Peyer's patch (tissue), 4 donors: ENCODE measurements at regions not wholly inside any gene's neighbourhood (a gene's known extent, or its start where the extent isn't known, plus 50 kb on each side); places are given as distances from the start of the nearest gene placed in this dataset.

Experiments used
- DNase-seq, 3 donors: peaks; one replicate each; pipeline ENCODE4 v3.0.0-alpha.2; 2017 to 2019
- H3K27ac ChIP-seq, 4 donors: fragments of 200-600 bp; sonication (generic); one replicate each; pipeline ENCODE4 v1.5.1; 2016 to 2019
- H3K27me3 ChIP-seq, 2 donors: fragments of 200-600 bp; sonication (generic); one replicate each; pipeline ENCODE4 v1.5.1; 2019
- H3K36me3 ChIP-seq, 3 donors: fragments of 200-600 bp; sonication (generic); one replicate each; pipeline ENCODE4 v1.5.1; 2016 to 2019
- H3K4me1 ChIP-seq, 4 donors: fragments of 200-600 bp; sonication (generic); one replicate each; pipeline ENCODE4 v1.5.1; 2016 to 2019
- H3K4me3 ChIP-seq, 4 donors: fragments of 200-600 bp; sonication (generic); 1 replicate in 3 of 4; 2 replicates in 1 of 4; pipeline ENCODE4 v1.5.1; 2016 to 2019; ENCODE audit warnings: mild to moderate bottlenecking in 1 of 4
- H3K9me3 ChIP-seq, 4 donors: fragments of 200-600 bp; sonication (generic); one replicate each; pipeline ENCODE4 v1.5.1; 2016 to 2019; ENCODE audit warnings: mild to moderate bottlenecking in 1 of 4
- CTCF ChIP-seq, 6 experiments: fragments of 450-650 bp in 4 of 6; fragments of 200-600 bp in 2 of 6; sonication (generic) in 1 of 6; IDR thresholded peaks; one replicate each; pipeline ENCODE4 v1.5.1; 2017 to 2019; ENCODE audit warnings: antibody characterized with exemption in 6 of 6, mild to moderate bottlenecking in 3 of 6, moderate library complexity in 1 of 6
- POLR2A ChIP-seq, 2 donors: fragments of 450-650 bp; IDR thresholded peaks; one replicate each; pipeline ENCODE4 v1.5.1; 2017; ENCODE audit warnings: antibody characterized with exemption in 2 of 2, mild to moderate bottlenecking in 2 of 2, moderate library complexity in 2 of 2

DNA sequence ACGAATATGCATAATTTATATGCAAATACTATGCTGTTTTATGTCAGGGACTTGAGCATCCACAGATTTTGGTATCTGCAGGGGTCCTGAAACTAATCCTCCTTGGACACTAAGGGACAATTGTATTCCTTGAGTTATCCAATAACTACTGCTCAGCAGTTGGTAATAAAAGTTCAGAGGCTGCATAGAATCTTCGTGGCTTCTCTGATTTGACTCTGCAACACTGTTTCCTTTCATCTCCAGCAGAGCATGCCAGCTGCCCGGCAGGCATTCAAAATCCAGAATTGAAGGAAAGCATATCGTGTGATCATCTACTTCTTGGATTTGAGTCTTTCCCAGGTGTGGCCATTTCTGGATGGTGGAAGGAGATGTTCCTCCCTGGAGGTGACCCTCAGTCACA, 64.5 kb upstream of the MRI1 start:
- H3K27me3 ChIP-seq: no peaks in the 10 kb centered on the region

GRCh38 chr19:13696839-13697238, 67.5 kb upstream of the MRI1 start:
- Histone ChIP-seq H3K27ac (no peak overlapping the region), H3K4me3 (no peak overlapping the region), H3K36me3 (no peaks in the 10 kb centered on the region), H3K4me1 (no peaks in the 10 kb centered on the region), H3K9me3 (no peaks in the 10 kb centered on the region), H3K27me3 (no peaks in the 10 kb centered on the region)
- TF ChIP-seq CTCF (IDR thresholded peaks at IDR 0.05) (no peak), POLR2A (IDR thresholded peaks at IDR 0.05) (no peak)
- DNase-seq: no peak

More for the DNA sequence above, 64.5 kb upstream of the MRI1 start:
- no peaks in the 10 kb centered on the region for H3K4me1 ChIP-seq
- no peak overlapping the region for H3K4me3 ChIP-seq
- DNase-seq: no peak
- H3K9me3 ChIP-seq: no peaks in the 10 kb centered on the region
- no peaks in the 10 kb centered on the region for H3K36me3 ChIP-seq
- no peak overlapping the region for H3K27ac ChIP-seq
- TF ChIP-seq POLR2A (IDR thresholded peaks at IDR 0.05): no peak
- no peak for TF ChIP-seq CTCF (IDR thresholded peaks at IDR 0.05)

GRCh38 chr19:13693889-13694288, 70.4 kb upstream of the MRI1 start:
- Histone ChIP-seq H3K27me3 (no peaks in the 10 kb centered on the region), H3K9me3 (no peaks in the 10 kb centered on the region), H3K4me3 (no peak overlapping the region), H3K27ac (no peak overlapping the region), H3K36me3 (no peaks in the 10 kb centered on the region), H3K4me1 (no peaks in the 10 kb centered on the region)
- DNase-seq: no peak
- TF ChIP-seq POLR2A (IDR thresholded peaks at IDR 0.05) (no peak), CTCF (IDR thresholded peaks at IDR 0.05) (no peak)

- Histone ChIP-seq H3K4me1 (no peaks in the 10 kb centered on the region), H3K9me3 (no peaks in the 10 kb centered on the region), H3K27ac (no peak overlapping the region), H3K4me3 (no peak overlapping the region), H3K36me3 (no peaks in the 10 kb centered on the region), H3K27me3 (no peaks in the 10 kb centered on the region)
- DNase-seq: no peak
- TF ChIP-seq CTCF (IDR thresholded peaks at IDR 0.05) (no peak), POLR2A (IDR thresholded peaks at IDR 0.05) (no peak)
Measured at GRCh38 chr19:13691569-13692435, 72.5 kb upstream of the MRI1 start.

GRCh38 chr19:13689085-13689484, 75.2 kb upstream of the MRI1 start:
- Histone ChIP-seq H3K27me3 (no peaks in the 10 kb centered on the region), H3K36me3 (no peaks in the 10 kb centered on the region), H3K4me1 (no peaks in the 10 kb centered on the region), H3K9me3 (no peaks in the 10 kb centered on the region), H3K27ac (no peak overlapping the region), H3K4me3 (no peak overlapping the region)
- TF ChIP-seq CTCF (IDR thresholded peaks at IDR 0.05) (no peak), POLR2A (IDR thresholded peaks at IDR 0.05) (no peak)
- no peak for DNase-seq
